ENCODE measurements at regions not wholly inside any gene's neighbourhood (a gene's known extent, or its start where the extent isn't known, plus 50 kb on each side); places are given as distances from the start of the nearest gene placed in this dataset.

DNA sequence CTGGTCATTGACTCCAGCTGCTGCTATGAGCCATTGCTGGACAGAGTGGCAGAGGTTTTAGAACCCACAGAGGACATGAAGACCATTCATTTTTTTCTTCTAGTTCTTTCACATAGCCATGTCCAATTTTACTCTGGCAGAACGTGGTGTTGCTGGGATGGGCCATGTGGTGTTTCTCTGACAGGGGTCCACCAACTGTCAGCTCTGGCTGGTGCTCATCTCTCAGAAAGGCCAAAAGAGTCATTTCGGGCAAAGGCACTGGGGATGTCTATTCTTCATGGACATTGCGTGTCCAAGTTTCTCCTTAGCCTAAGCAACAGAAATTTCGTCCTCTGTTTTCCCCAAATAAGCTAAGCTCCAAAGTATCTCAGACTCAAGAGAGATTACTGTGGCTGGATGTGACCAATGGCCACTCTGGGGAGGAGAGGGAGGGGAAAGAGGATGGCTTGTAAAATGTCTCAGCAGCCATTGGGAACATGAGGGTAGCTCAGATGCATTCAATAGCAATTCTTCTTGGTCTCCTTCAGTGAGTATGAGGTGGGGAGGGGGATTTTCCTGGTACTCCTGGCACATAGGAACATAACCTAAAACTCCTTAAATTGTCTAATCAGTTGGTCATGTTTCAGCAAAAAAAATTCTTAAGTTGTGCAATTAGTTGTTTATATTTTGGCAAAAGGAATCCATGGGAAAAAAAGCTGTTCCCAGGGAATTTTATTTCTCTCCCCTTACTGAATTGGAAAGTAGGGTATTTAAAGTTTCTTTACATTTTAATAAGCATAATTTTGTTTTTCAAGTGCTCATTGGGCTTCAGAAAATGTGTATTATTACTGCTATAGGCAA is 131.6 kb upstream of the MITF start:
- H3K4me3 ChIP-seq (ENCODE audit: low read depth, low read length): no peak overlapping the region
- TF ChIP-seq, protein P1, sequence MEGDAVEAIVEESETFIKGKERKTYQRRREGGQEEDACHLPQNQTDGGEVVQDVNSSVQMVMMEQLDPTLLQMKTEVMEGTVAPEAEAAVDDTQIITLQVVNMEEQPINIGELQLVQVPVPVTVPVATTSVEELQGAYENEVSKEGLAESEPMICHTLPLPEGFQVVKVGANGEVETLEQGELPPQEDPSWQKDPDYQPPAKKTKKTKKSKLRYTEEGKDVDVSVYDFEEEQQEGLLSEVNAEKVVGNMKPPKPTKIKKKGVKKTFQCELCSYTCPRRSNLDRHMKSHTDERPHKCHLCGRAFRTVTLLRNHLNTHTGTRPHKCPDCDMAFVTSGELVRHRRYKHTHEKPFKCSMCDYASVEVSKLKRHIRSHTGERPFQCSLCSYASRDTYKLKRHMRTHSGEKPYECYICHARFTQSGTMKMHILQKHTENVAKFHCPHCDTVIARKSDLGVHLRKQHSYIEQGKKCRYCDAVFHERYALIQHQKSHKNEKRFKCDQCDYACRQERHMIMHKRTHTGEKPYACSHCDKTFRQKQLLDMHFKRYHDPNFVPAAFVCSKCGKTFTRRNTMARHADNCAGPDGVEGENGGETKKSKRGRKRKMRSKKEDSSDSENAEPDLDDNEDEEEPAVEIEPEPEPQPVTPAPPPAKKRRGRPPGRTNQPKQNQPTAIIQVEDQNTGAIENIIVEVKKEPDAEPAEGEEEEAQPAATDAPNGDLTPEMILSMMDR (IDR thresholded peaks at IDR 0.05; ENCODE audit: low read depth, low read length): no peak

GRCh38 chr3:69605867-69606266 is 133.4 kb upstream of the MITF start:
- TF ChIP-seq, protein P1 (IDR thresholded peaks at IDR 0.05; ENCODE audit: low read depth, low read length): no peak
- H3K4me3 ChIP-seq (ENCODE audit: low read depth, low read length): no peak overlapping the region

- TF ChIP-seq, protein P1 (IDR thresholded peaks at IDR 0.05; ENCODE audit: low read depth, low read length): no peak
- no peak overlapping the region for H3K4me3 ChIP-seq (ENCODE audit: low read depth, low read length)
Measured at GRCh38 chr3:69604735-69605450, 134.4 kb upstream of the MITF start.

DNA sequence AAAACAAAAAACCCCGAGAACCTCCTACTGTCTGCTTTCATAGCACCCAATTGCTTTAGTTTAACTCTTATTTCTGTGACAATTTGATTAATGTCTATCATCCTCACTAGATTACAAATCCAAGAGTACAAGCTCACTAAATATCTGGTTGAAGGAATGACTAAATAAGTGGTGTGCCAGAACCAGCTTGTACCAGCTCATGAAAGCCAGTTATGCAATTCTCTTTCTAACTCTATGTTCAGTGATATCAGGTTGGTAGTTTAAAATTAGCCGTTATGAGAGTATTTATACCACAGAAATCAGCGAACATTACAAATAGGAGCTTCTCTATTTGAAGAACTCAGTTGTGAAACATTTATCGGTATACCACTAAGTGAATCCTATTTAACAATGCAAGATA is 137.2 kb upstream of the MITF start:
- H3K4me3 ChIP-seq (ENCODE audit: low read depth, low read length): no peak overlapping the region
- TF ChIP-seq, protein P1 (IDR thresholded peaks at IDR 0.05; ENCODE audit: low read depth, low read length): no peak

DNA sequence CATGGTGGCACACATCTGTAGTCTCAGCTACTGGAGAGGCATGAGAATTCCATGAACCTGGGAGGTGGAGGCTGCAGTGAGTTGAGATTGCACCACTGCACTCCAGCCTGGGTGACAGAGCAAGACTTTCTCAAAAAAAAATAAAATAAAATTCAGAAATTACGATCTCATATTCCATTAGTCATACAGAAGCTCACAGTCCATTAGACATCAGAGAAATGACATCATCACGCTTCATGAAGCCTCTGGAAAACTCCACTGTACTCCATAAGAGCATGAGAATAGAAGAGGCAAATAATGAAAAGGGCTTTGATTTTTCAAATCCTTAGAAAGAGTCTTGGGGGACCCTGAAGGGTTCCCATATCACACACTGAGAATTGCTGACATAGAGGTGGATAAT is 145.0 kb upstream of the MITF start:
- no peak overlapping the region for H3K4me3 ChIP-seq (ENCODE audit: low read depth, low read length)
- TF ChIP-seq, protein P1 (IDR thresholded peaks at IDR 0.05; ENCODE audit: low read depth, low read length): no peak

DNA sequence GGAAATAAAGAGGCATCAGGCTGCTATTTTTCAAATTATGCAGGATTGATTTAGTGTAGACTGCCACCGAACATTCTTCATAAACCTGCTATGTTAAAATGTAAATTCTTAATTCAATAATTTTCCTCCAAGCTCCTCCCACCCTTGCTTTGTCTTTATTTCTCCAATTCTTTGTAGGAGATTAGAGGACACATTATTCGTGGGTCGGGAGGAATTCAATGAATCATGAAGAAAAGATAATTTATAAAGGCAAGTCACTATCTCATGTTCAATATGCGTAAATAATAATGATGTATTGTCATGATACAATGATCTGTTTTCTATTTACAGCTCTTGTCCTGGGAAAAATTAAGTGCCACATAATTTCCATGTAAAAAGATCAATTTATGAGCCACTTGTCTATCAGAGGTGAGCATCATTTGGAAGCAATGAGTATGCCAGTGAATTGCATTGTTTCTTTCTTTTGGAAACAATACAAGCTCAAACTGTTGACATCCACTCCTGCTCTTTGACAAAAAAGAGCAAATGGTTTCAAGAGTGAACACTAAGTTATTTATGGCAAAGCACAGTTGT is 148.0 kb upstream of the MITF start:
- no peak overlapping the region for H3K4me3 ChIP-seq (ENCODE audit: low read depth, low read length)
- TF ChIP-seq, protein P1 (IDR thresholded peaks at IDR 0.05; ENCODE audit: low read depth, low read length): no peak

DNA sequence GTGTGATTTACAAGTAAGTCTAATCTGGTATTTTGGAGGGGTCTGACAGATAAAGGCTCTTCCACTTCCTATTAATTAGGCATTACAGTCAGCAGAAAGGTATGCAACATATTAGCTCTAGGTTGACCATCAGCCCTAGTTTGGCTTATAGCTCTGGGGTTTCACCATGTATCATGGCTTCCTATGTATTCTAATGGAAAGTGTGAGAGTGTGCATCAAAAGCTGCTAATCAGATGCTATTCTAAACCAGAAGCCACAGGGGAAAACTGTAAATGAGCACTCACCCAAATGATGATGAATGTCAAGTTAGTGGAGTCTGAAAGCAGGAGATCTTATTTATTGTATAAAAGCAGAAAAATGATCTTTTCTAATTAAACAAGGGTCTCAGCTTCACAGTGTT is 149.2 kb upstream of the MITF start:
- no peak overlapping the region for H3K4me3 ChIP-seq (ENCODE audit: low read depth, low read length)
- TF ChIP-seq, protein P1 (IDR thresholded peaks at IDR 0.05; ENCODE audit: low read depth, low read length): no peak

Data from WI38 (cell line).